Stimulated activated CD4-positive, alpha-beta T cell treated with anti-CD3 and anti-CD28 coated beads, Interleukin-2, amount 100 ng/mL, for 48 hours (primary cell): ENCODE measurements at regions not wholly inside any gene's neighbourhood (a gene's known extent, or its start where the extent isn't known, plus 50 kb on each side); places are given as distances from the start of the nearest gene placed in this dataset.

Source experiments
- DNase-seq, 2 donors: peaks; one replicate each; pipeline ENCODE4 v3.0.0-alpha.2; 2020

GRCh38 chr3:115537669-115538068, 85.6 kb upstream of the GAP43 start:
- no peak for DNase-seq

- no peak for DNase-seq
These were observed 76.1 kb upstream of the GAP43 start for GRCh38 chr3:115547207-115547606.

GRCh38 chr3:115548611-115549010, 74.7 kb upstream of the GAP43 start:
- no peak for DNase-seq

- DNase-seq, result no peak
These were observed 74.2 kb upstream of the GAP43 start for GRCh38 chr3:115549071-115549470.

GRCh38 chr3:115550285-115550761, 73.0 kb upstream of the GAP43 start:
- DNase-seq, result no peak

GRCh38 chr3:115551016-115551415, 72.3 kb upstream of the GAP43 start:
- no peak for DNase-seq

- no peak for DNase-seq
These were observed 71.3 kb upstream of the GAP43 start for GRCh38 chr3:115552007-115552406.

GRCh38 chr3:115553796-115554486, 69.4 kb upstream of the GAP43 start:
- no peak for DNase-seq

GRCh38 chr3:115554487-115554807, 68.9 kb upstream of the GAP43 start:
- no peak for DNase-seq

- DNase-seq, result no peak
These were observed 60.6 kb upstream of the GAP43 start for GRCh38 chr3:115562636-115563267.

- no peak for DNase-seq
These were observed 59.3 kb upstream of the GAP43 start for GRCh38 chr3:115563984-115564383.

- no peak for DNase-seq
These were observed 51.9 kb upstream of the GAP43 start for GRCh38 chr3:115571413-115571812.
